Nephron (organoid): ENCODE measurements at regions not wholly inside any gene's neighbourhood (a gene's known extent, or its start where the extent isn't known, plus 50 kb on each side); places are given as distances from the start of the nearest gene placed in this dataset.
"Not testable (repeated sequence)": the region's sequence is repeated elsewhere in the genome, so short reads cannot be mapped to it uniquely, and the experiment has no call there.

Source experiments
- H3K27ac Mint-ChIP-seq, 3 experiments: 2 replicates each; pipeline ENCODE4 v1.8.0; 2020; ENCODE audit warnings: mixed read lengths in 3 of 3, mild to moderate bottlenecking in 2 of 3, moderate library complexity in 1 of 3
- H3K27me3 Mint-ChIP-seq: 2 replicates; pipeline ENCODE4 v1.8.0; 2021; ENCODE audit warnings: low read depth, mild to moderate bottlenecking, moderate library complexity, mixed read lengths
- H3K36me3 Mint-ChIP-seq: 2 replicates; pipeline ENCODE4 v1.8.0; 2020; ENCODE audit warnings: low read depth, mixed read lengths
- H3K4me1 Mint-ChIP-seq: 2 replicates; pipeline ENCODE4 v1.8.0; 2020; ENCODE audit warnings: mixed read lengths
- H3K4me3 Mint-ChIP-seq, 3 experiments: 2 replicates each; pipeline ENCODE4 v1.8.0; 2020; ENCODE audit warnings: mild to moderate bottlenecking in 3 of 3, mixed read lengths in 3 of 3, moderate library complexity in 2 of 3
- H3K9me3 Mint-ChIP-seq: 2 replicates; pipeline ENCODE4 v1.8.0; 2020; ENCODE audit warnings: mixed read lengths
- CTCF ChIP-seq, 3 experiments: fragments of 200-600 bp; sonication (generic); IDR thresholded peaks; one replicate each; pipeline ENCODE4 v1.5.0; 2021; ENCODE audit warnings: antibody characterized with exemption in 3 of 3; ENCODE audit not compliant: unreplicated experiment in 3 of 3

DNA sequence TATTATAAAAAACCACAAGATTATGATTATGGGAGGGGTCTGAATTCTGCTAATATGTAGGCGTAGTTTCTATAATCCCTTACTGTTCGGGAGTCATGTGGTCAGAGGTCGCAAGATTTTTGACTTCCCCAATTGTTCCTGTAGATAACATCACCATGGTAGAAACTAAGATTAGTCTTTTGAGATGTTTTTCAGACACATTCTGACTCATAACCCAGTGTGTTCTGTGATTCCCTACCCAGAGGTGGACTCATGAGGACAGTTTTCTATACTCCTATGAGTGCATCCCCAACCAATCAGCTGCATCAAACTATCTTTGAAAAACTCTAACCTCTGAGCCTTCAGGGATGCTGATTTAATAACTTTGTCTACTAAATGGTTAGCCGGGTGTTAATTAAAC lies 175.5 kb downstream of the RFPL4B start:
- no peak for TF ChIP-seq CTCF (IDR thresholded peaks at IDR 0.05; ENCODE audit: unreplicated experiment in 3 of 3)
- H3K4me1 Mint-ChIP-seq = no peaks in the 10 kb centered on the region
- H3K36me3 Mint-ChIP-seq = no peaks in the 10 kb centered on the region
- H3K4me3 Mint-ChIP-seq = no peak overlapping the region
- no peaks in the 10 kb centered on the region for H3K9me3 Mint-ChIP-seq
- H3K27ac Mint-ChIP-seq = no peak overlapping the region
- no peaks in the 10 kb centered on the region for H3K27me3 Mint-ChIP-seq

GRCh38 chr6:112524071-112524470 lies 176.9 kb downstream of the RFPL4B start:
- Mint-ChIP-seq H3K27ac (no peak overlapping the region), H3K9me3 (peaks cover under 1% of the 10 kb centered on the region), H3K27me3 (no peaks in the 10 kb centered on the region), H3K36me3 (no peaks in the 10 kb centered on the region), H3K4me3 (no peak overlapping the region), H3K4me1 (no peaks in the 10 kb centered on the region)
- TF ChIP-seq CTCF (IDR thresholded peaks at IDR 0.05; ENCODE audit: unreplicated experiment in 3 of 3) = no peak

DNA sequence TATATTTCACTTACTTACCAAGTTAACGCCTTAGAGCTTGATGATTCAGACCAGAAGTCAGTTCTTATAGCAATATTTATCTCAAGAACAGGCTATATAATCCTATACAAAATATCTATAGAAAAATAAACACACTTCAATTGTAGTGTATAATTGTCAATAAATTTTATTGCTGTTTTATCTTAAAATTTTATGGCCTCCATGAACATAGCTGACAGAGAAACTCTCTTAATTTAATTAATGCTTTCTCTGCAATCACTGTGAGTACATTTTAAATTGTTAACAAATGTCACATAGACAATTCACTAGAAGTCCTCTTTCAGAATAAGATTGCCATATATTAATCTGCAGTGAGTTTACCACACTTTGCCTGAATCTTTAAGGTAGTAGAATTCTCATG lies 178.6 kb downstream of the RFPL4B start:
- TF ChIP-seq CTCF (IDR thresholded peaks at IDR 0.05; ENCODE audit: unreplicated experiment in 3 of 3) = no peak
- Mint-ChIP-seq H3K27me3 (no peaks in the 10 kb centered on the region), H3K4me1 (no peaks in the 10 kb centered on the region), H3K36me3 (peaks cover 4% of the 10 kb centered on the region), H3K27ac (no peak overlapping the region), H3K9me3 (peaks cover 10% of the 10 kb centered on the region), H3K4me3 (no peak overlapping the region)

- Mint-ChIP-seq H3K4me1 (no peaks in the 10 kb centered on the region), H3K27me3 (no peaks in the 10 kb centered on the region), H3K4me3 (no peak overlapping the region), H3K9me3 (peaks cover 10% of the 10 kb centered on the region), H3K36me3 (peaks cover 4% of the 10 kb centered on the region), H3K27ac (no peak overlapping the region)
- TF ChIP-seq CTCF (IDR thresholded peaks at IDR 0.05; ENCODE audit: unreplicated experiment in 3 of 3) = no peak
Measured at GRCh38 chr6:112526594-112526993, 179.5 kb downstream of the RFPL4B start.

GRCh38 chr6:112528306-112528705 lies 181.2 kb downstream of the RFPL4B start:
- not testable (repeated sequence) for H3K4me3 Mint-ChIP-seq, H3K27me3 Mint-ChIP-seq
- peaks cover 10% of the 10 kb centered on the region for H3K9me3 Mint-ChIP-seq

GRCh38 chr6:112535816-112536215 lies 188.7 kb downstream of the RFPL4B start:
- Mint-ChIP-seq H3K27ac (no peak overlapping the region), H3K36me3 (peaks cover 7% of the 10 kb centered on the region), H3K9me3 (peaks cover 10% of the 10 kb centered on the region), H3K4me1 (peaks cover 4% of the 10 kb centered on the region), H3K27me3 (peaks cover 5% of the 10 kb centered on the region), H3K4me3 (no peak overlapping the region)
- no peak for TF ChIP-seq CTCF (IDR thresholded peaks at IDR 0.05; ENCODE audit: unreplicated experiment in 3 of 3)

More at GRCh38 chr6:112528306-112528705, 181.2 kb downstream of the RFPL4B start:
- not testable (repeated sequence) for H3K27ac Mint-ChIP-seq, H3K36me3 Mint-ChIP-seq, H3K4me1 Mint-ChIP-seq
